ENCODE measurements at regions not wholly inside any gene's neighbourhood (a gene's known extent, or its start where the extent isn't known, plus 50 kb on each side); places are given as distances from the start of the nearest gene placed in this dataset.
"Not testable (repeated sequence)": the region's sequence is repeated elsewhere in the genome, so short reads cannot be mapped to it uniquely, and the experiment has no call there.

DNA sequence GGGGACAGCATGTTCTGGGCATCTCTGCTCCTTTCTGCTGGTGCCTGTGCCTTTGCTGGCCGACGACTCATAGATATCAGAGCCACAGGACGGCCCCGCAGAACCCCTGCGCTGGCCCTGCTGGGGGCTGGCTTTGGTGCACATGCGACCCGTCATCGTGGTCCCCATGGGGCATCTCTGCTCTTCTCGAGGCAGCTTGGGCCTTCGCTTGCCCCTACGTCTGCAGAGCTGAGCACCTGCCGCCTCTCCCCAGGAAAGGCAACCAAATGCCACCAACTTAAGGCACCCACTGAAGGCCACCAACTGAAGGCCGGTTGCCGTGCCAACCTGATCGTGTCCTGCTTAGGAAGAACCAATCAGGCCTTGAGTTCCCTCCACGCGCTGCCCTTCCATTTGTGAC, 153.1 kb downstream of the FOXD4L6 start:
- peaks cover 14% of the 10 kb centered on the region for H3K4me1 Mint-ChIP-seq
- not testable (repeated sequence) for DNase-seq, H3K27ac Mint-ChIP-seq, H3K27me3 Mint-ChIP-seq, ATAC-seq, H3K4me3 Mint-ChIP-seq, H3K9me3 Mint-ChIP-seq

GRCh38 chr9:40974912-40975311, 153.6 kb downstream of the FOXD4L6 start:
- not testable (repeated sequence) for DNase-seq, H3K4me3 Mint-ChIP-seq, H3K27me3 Mint-ChIP-seq, ATAC-seq, H3K9me3 Mint-ChIP-seq, H3K27ac Mint-ChIP-seq
- H3K4me1 Mint-ChIP-seq, result peaks cover 14% of the 10 kb centered on the region

DNA sequence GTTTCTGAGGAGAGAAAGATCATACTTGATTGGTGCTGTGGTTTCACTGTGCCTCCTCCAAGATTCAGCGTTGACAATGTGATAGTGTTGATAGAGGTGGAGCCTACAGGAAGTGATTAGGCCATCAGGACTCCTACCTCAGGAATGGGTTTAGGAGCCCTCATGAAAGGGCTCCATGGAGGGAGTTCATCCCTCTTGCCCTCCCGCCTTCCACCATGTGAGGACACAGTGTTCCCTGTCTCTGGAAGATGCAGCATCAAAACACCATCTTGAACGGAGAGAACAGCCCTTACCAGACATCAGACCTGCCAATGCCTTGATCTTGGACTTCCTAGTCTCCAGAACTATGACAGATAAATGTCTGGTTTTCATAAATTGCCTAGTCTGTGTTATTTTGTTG, 156.7 kb downstream of the FOXD4L6 start:
- H3K4me3 Mint-ChIP-seq, H3K27ac Mint-ChIP-seq, H3K9me3 Mint-ChIP-seq, H3K27me3 Mint-ChIP-seq, ATAC-seq, DNase-seq, H3K4me1 Mint-ChIP-seq: not testable (repeated sequence)

- H3K9me3 Mint-ChIP-seq, ATAC-seq, H3K4me3 Mint-ChIP-seq, H3K27ac Mint-ChIP-seq, H3K27me3 Mint-ChIP-seq, H3K4me1 Mint-ChIP-seq, DNase-seq: not testable (repeated sequence)
These were observed 158.1 kb downstream of the FOXD4L6 start for GRCh38 chr9:40970340-40970739.

- not testable (repeated sequence) for H3K27ac Mint-ChIP-seq, H3K9me3 Mint-ChIP-seq, DNase-seq, H3K4me3 Mint-ChIP-seq, H3K4me1 Mint-ChIP-seq, H3K27me3 Mint-ChIP-seq, ATAC-seq
These were observed 166.0 kb downstream of the FOXD4L6 start for GRCh38 chr9:40962461-40962860.

GRCh38 chr9:40951876-40952494, 176.5 kb downstream of the FOXD4L6 start:
- H3K4me1 Mint-ChIP-seq, H3K27ac Mint-ChIP-seq, ATAC-seq, DNase-seq, H3K4me3 Mint-ChIP-seq, H3K27me3 Mint-ChIP-seq: not testable (repeated sequence)
- peaks cover 8 to 10% of the 10 kb centered on the region in 2 donors for H3K9me3 Mint-ChIP-seq

GRCh38 chr9:40946228-40946627, 182.3 kb downstream of the FOXD4L6 start:
- not testable (repeated sequence) for H3K4me3 Mint-ChIP-seq, H3K4me1 Mint-ChIP-seq, H3K27ac Mint-ChIP-seq, ATAC-seq, DNase-seq, H3K27me3 Mint-ChIP-seq, H3K9me3 Mint-ChIP-seq

- not testable (repeated sequence) for ATAC-seq, H3K27me3 Mint-ChIP-seq, H3K4me1 Mint-ChIP-seq, H3K4me3 Mint-ChIP-seq, H3K27ac Mint-ChIP-seq, DNase-seq
- H3K9me3 Mint-ChIP-seq, result peaks cover 18 to 23% of the 10 kb centered on the region in 2 donors
These were observed 185.8 kb downstream of the FOXD4L6 start for GRCh38 chr9:40942730-40943129.

GRCh38 chr9:40939888-40940209, 188.6 kb downstream of the FOXD4L6 start:
- ATAC-seq, H3K4me1 Mint-ChIP-seq, DNase-seq, H3K4me3 Mint-ChIP-seq, H3K27ac Mint-ChIP-seq, H3K27me3 Mint-ChIP-seq: not testable (repeated sequence)
- peaks cover 23% of the 10 kb centered on the region in 2 donors for H3K9me3 Mint-ChIP-seq

- ATAC-seq, H3K4me3 Mint-ChIP-seq, DNase-seq, H3K27ac Mint-ChIP-seq, H3K4me1 Mint-ChIP-seq, H3K27me3 Mint-ChIP-seq: not testable (repeated sequence)
- H3K9me3 Mint-ChIP-seq, result peaks cover 23% of the 10 kb centered on the region in 2 donors
These were observed 189.1 kb downstream of the FOXD4L6 start for GRCh38 chr9:40939201-40939887.

- H3K27me3 Mint-ChIP-seq, result no peaks in the 10 kb centered on the region
- no peak for DNase-seq
- H3K4me1 Mint-ChIP-seq, result no peaks in the 10 kb centered on the region
- peaks cover 36 to 37% of the 10 kb centered on the region in 2 donors for H3K9me3 Mint-ChIP-seq
- no peak overlapping the region for H3K27ac Mint-ChIP-seq
- no peak for ATAC-seq
- no peak overlapping the region for H3K4me3 Mint-ChIP-seq
These were observed 193.1 kb downstream of the FOXD4L6 start for GRCh38 chr9:40935336-40935735.

GRCh38 chr9:40934480-40934879, 194.0 kb downstream of the FOXD4L6 start:
- not testable (repeated sequence) for H3K27ac Mint-ChIP-seq, H3K27me3 Mint-ChIP-seq, H3K4me1 Mint-ChIP-seq, DNase-seq, ATAC-seq, H3K4me3 Mint-ChIP-seq
- peaks cover 32 to 35% of the 10 kb centered on the region in 2 donors for H3K9me3 Mint-ChIP-seq

DNA sequence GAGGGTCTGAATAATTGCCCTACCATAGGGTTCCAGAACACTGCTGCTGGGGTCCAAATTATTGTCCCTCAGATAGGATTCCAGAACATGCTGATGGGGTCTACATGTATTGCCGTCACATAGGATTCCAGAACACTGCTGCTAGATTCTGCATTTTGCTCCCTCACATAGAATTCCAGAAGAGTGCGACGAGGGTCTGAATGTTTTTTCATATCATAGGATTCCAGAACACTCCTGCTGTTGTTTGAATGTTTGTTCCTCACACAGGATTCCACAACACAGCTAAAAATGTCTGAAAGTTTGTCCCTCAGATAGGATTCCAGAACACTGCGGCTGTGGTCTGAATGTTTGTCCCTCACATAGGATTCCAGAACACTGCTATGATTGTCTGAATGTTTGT, 198.1 kb downstream of the FOXD4L6 start:
- not testable (repeated sequence) for DNase-seq, H3K27ac Mint-ChIP-seq, ATAC-seq, H3K27me3 Mint-ChIP-seq, H3K4me3 Mint-ChIP-seq, H3K4me1 Mint-ChIP-seq
- peaks cover 54 to 62% of the 10 kb centered on the region in 2 donors for H3K9me3 Mint-ChIP-seq

DNA sequence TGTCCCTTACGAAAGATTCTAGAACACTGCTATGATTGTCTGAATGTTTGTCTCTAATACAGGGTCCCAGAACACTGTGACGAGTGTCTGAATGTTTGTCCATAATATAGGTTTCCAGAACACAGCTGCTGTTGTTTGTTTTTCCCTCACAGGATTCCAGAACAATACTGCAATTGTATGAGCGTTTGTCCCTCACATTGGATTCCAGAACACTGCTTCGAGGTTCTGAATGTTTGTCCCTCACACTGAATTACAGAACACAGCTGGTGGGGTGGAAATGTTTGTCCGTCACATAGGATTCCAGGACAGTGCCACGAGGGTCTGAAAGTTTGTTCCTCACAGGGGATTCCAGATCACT, 199.0 kb downstream of the FOXD4L6 start:
- not testable (repeated sequence) for H3K4me1 Mint-ChIP-seq, DNase-seq, H3K4me3 Mint-ChIP-seq, ATAC-seq, H3K27me3 Mint-ChIP-seq
- peaks cover 63 to 72% of the 10 kb centered on the region in 2 donors for H3K9me3 Mint-ChIP-seq
- peak overlapping the region in 1 of 2 donors; percentile 24 for H3K27ac Mint-ChIP-seq

DNA sequence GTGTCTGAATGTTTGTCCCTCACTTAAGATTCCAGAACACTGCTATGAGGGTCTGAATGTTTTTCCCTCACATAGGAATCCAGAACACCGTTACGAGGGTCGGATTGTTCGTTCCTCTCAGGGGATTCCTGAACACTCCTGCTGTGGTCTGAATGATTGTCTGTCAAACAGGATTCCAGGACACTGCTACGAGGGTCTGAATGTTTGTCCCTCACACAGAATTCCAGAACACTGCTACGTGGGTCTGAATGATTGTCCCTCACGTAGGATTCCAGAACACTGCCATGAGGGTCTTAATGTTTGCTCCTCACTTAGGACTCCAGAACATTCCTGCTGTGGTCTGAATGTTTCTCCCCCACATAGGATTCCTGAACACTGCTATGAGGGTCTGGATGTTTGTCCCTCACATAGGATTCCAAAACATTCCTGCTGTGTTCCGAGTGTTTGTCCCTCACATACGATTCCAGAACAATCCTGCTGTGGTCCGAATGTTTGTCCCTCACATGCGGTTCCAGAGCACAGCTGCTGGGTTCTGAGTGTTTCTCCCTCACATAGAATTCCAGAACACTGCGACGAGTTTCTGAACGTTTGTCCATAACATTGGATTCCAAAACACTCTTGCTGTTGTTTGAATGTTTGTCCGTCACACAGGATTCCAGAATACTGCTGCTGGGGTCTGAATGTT, 199.5 kb downstream of the FOXD4L6 start:
- Mint-ChIP-seq H3K27ac (peak overlapping the region in 1 of 2 donors; percentile 24), H3K9me3 (peaks cover 68 to 77% of the 10 kb centered on the region in 2 donors), H3K4me3 (no peak overlapping the region), H3K27me3 (no peaks in the 10 kb centered on the region), H3K4me1 (no peaks in the 10 kb centered on the region)
- no peak for DNase-seq
- ATAC-seq, result no peak

All from stimulated activated naive CD8-positive, alpha-beta T cell treated with anti-CD3 and anti-CD28 coated beads, Interleukin-15, amount 100 ng/mL, for 72 hours (primary cell).